Nephron progenitor cell (in vitro differentiated cells): ENCODE measurements at regions not wholly inside any gene's neighbourhood (a gene's known extent, or its start where the extent isn't known, plus 50 kb on each side); places are given as distances from the start of the nearest gene placed in this dataset.

ENCODE experiments used
- DNase-seq: peaks from one replicate; pipeline ENCODE4 v3.0.0; 2021
- H3K27ac Mint-ChIP-seq: 2 replicates; pipeline ENCODE4 v1.8.0; 2021; ENCODE audit warnings: mild to moderate bottlenecking, moderate library complexity, mixed read lengths
- H3K27me3 Mint-ChIP-seq: 2 replicates; pipeline ENCODE4 v1.8.0; 2021; ENCODE audit warnings: mild to moderate bottlenecking, low read depth, mixed read lengths; ENCODE audit not compliant: poor library complexity
- H3K36me3 Mint-ChIP-seq: 2 replicates; pipeline ENCODE4 v1.8.0; 2021; ENCODE audit warnings: low read depth, mixed read lengths
- H3K4me1 Mint-ChIP-seq: 2 replicates; pipeline ENCODE4 v1.8.0; 2021; ENCODE audit warnings: mixed read lengths
- H3K4me3 Mint-ChIP-seq: 2 replicates; pipeline ENCODE4 v1.8.0; 2021; ENCODE audit warnings: mild to moderate bottlenecking, moderate library complexity, mixed read lengths
- H3K9me3 Mint-ChIP-seq: 2 replicates; pipeline ENCODE4 v1.8.0; 2021; ENCODE audit warnings: mild to moderate bottlenecking, moderate library complexity, mixed read lengths
- CTCF ChIP-seq: fragments of 200-600 bp; sonication (generic); IDR thresholded peaks from 2 replicates; pipeline ENCODE4 v1.5.0; 2021; ENCODE audit warnings: antibody characterized with exemption

GRCh38 chr18:31225668-31226067 lies 63.0 kb upstream of the DSC1 start:
- Mint-ChIP-seq H3K36me3 (peaks cover 20% of the 10 kb centered on the region), H3K9me3 (peaks cover 27% of the 10 kb centered on the region), H3K4me1 (peaks cover 22% of the 10 kb centered on the region), H3K4me3 (no peak overlapping the region), H3K27me3 (no peaks in the 10 kb centered on the region), H3K27ac (peak overlapping the region; percentile 97)
- DNase-seq, result no peak
- no peak for TF ChIP-seq CTCF

- Mint-ChIP-seq H3K27ac (no peak overlapping the region), H3K4me3 (no peak overlapping the region), H3K36me3 (peaks cover 4% of the 10 kb centered on the region), H3K9me3 (peaks cover 9% of the 10 kb centered on the region), H3K27me3 (no peaks in the 10 kb centered on the region), H3K4me1 (peaks cover 29% of the 10 kb centered on the region)
- no peak for DNase-seq
- TF ChIP-seq CTCF, result no peak
These were observed 65.0 kb upstream of the DSC1 start for GRCh38 chr18:31227497-31228229.

GRCh38 chr18:31229829-31230228 lies 67.2 kb upstream of the DSC1 start:
- peaks cover 4% of the 10 kb centered on the region for H3K9me3 Mint-ChIP-seq
- H3K27me3 Mint-ChIP-seq, result no peaks in the 10 kb centered on the region
- H3K36me3 Mint-ChIP-seq, result peaks cover 4% of the 10 kb centered on the region
- DNase-seq, result no peak
- H3K4me1 Mint-ChIP-seq, result peaks cover 51% of the 10 kb centered on the region
- H3K4me3 Mint-ChIP-seq, result no peak overlapping the region
- TF ChIP-seq CTCF, result no peak
- H3K27ac Mint-ChIP-seq, result no peak overlapping the region

DNA sequence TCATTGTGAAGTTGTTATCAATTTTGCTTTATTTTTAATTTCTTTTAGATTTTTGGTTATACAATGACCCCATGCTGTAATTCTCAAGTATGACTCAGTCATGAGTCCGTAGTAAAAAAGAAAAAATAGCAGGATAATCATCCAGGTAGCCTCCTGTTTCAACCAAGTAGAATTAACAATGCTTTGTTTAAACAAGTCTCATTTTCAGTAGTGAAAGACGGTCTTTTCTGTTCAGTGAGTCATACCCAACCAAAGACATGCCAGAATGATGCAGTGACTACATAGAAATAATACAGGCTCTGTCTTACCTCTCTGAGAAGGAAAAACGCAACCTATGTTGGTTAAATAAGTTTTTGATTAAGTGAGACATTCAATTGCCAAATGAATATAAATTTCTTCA lies 67.8 kb upstream of the DSC1 start:
- peaks cover 4% of the 10 kb centered on the region for H3K36me3 Mint-ChIP-seq
- no peak overlapping the region for H3K27ac Mint-ChIP-seq
- no peak overlapping the region for H3K4me3 Mint-ChIP-seq
- peaks cover 4% of the 10 kb centered on the region for H3K9me3 Mint-ChIP-seq
- no peak for DNase-seq
- no peaks in the 10 kb centered on the region for H3K27me3 Mint-ChIP-seq
- no peak for TF ChIP-seq CTCF
- H3K4me1 Mint-ChIP-seq, result peaks cover 51% of the 10 kb centered on the region

GRCh38 chr18:31232013-31232412 lies 69.4 kb upstream of the DSC1 start:
- no peak for TF ChIP-seq CTCF
- peaks cover 4% of the 10 kb centered on the region for H3K9me3 Mint-ChIP-seq
- H3K36me3 Mint-ChIP-seq, result peaks cover 4% of the 10 kb centered on the region
- no peak overlapping the region for H3K4me3 Mint-ChIP-seq
- no peak for DNase-seq
- no peaks in the 10 kb centered on the region for H3K27me3 Mint-ChIP-seq
- peaks cover 44% of the 10 kb centered on the region for H3K4me1 Mint-ChIP-seq
- H3K27ac Mint-ChIP-seq, result no peak overlapping the region

GRCh38 chr18:31232775-31233424 lies 70.2 kb upstream of the DSC1 start:
- peaks cover 41% of the 10 kb centered on the region for H3K4me1 Mint-ChIP-seq
- peak overlapping the region; percentile 97 for H3K27ac Mint-ChIP-seq
- TF ChIP-seq CTCF, result no peak
- H3K4me3 Mint-ChIP-seq, result no peak overlapping the region
- peaks cover under 1% of the 10 kb centered on the region for H3K9me3 Mint-ChIP-seq
- peaks cover 4% of the 10 kb centered on the region for H3K36me3 Mint-ChIP-seq
- H3K27me3 Mint-ChIP-seq, result no peaks in the 10 kb centered on the region
- DNase-seq, result no peak
